ENCODE measurements at regions not wholly inside any gene's neighbourhood (a gene's known extent, or its start where the extent isn't known, plus 50 kb on each side); places are given as distances from the start of the nearest gene placed in this dataset.

DNA sequence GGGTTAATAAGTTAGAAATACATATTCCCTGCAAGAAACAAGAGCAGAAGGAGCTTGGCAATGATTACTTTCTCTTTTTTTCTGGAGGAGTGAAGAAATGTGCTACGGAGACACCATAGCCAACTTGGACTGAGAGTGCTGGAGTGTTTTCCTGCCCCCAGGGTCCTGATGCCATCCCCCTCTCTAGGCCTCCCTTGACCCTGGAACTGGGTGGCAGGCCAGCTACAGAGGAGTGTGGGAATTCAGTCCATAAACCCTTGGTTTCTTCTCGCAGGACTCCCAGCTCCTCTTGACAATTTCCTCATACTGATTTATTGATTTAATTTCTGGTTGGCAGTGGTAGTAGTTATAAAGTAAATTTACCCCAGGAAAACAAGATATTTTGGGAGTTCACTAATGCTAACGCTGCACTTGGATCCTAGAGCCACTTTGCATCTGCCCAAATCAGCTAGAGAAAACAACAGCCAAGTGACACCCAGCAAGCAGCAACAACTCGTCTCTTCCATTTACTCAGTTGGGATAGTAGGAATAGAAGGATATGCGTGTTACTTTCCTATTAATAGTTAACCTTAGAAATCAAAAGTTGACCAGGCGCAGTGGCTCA lies 76.4 kb upstream of the CELF2 start:
- no peak for DNase-seq (ENCODE audit: low read depth)

DNA sequence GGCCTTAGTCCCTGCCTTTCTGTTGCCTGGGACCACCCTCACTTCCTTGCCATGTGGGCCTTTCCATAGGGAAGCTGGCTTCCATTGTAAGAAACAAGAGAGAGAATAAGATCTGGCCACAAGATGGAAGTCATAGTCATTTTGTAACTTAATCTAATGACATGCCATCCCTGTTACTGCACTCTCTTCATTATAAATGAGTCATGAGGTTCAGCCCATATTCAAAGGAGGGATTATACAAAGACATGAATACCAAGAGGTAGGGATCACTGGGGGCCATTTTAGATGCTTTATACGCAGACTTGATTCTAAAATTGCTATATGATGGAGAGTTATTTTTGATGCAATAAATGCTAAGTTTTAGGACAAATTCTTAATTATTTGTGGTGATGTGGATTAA lies 75.2 kb upstream of the CELF2 start:
- DNase-seq (ENCODE audit: low read depth), result no peak

DNA sequence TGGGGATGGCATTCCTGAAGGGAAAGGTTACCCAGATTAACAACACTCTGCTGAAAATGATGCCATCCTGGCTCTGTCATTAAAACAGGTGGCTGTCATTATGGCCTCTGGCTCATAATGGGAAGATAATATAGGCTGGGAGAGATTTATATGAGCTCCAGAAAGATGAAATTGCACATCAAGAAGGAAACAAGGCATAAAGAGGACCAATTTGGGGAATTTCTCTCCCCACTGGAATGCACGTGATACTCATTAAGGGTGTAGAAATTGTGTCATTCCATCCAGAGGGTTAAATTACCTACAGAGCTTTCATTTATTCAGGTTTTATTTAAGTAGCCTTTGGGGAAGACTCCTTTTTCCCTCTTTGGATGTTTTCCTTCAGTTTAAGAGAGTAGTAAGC lies 71.6 kb upstream of the CELF2 start:
- DNase-seq (ENCODE audit: low read depth), result no peak

DNA sequence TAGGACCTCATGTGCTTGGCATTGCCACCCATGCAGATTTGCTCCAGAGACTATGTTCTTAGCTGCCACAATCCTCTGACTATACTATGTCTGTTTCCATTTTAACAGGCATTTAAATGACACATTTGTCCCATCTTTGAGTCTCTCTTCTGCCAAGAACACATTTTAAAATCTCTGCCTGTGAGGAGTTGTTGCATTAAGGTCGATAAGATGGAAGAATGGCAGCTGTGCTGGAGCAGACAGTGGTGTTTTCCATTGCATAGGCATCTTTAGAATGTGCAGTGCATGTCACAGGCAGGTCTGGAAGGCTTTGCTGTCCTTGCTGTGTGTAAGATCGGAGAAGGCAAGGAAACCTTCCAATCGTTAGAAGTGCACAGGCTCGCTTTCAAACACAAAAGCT lies 70.9 kb upstream of the CELF2 start:
- DNase-seq (ENCODE audit: low read depth), result no peak

DNA sequence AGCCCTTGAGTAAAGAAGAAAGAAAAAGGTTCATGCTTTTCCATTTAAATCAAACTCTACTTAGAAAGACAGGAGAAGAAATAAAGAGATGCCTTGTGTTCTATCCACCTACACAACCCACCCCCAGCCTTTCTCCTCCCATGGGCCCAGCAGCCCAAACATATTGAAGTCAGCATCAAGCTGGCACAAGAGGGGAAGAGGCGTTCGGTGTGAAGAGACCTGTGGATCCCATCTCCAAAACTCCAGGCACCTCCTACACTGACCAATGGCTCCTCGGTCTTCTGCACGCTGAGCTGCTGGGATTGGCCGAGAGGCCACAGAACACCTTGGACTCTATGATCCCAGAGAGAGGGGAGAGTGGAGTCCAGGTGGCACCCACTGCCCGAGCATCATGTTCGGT lies 66.0 kb upstream of the CELF2 start:
- DNase-seq (ENCODE audit: low read depth), result no peak

DNA sequence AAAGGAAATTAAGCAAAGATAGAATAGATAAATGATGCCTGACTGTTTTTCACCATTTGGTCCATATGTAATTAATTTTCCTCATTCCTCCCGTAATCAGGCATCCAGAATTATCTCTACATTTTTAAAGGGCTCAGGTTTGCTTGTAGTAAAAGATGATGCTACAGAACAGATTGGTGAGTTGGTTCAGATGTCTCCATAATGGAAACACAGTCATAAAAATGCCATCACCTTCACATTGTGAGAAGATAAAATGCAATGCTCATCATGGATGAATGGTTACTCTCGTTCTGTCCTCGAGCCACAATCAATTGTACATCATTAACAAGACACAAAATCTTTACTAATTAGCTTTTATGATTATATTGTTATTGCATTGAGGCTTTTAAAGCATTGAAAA lies 64.9 kb upstream of the CELF2 start:
- no peak for DNase-seq (ENCODE audit: low read depth)

DNA sequence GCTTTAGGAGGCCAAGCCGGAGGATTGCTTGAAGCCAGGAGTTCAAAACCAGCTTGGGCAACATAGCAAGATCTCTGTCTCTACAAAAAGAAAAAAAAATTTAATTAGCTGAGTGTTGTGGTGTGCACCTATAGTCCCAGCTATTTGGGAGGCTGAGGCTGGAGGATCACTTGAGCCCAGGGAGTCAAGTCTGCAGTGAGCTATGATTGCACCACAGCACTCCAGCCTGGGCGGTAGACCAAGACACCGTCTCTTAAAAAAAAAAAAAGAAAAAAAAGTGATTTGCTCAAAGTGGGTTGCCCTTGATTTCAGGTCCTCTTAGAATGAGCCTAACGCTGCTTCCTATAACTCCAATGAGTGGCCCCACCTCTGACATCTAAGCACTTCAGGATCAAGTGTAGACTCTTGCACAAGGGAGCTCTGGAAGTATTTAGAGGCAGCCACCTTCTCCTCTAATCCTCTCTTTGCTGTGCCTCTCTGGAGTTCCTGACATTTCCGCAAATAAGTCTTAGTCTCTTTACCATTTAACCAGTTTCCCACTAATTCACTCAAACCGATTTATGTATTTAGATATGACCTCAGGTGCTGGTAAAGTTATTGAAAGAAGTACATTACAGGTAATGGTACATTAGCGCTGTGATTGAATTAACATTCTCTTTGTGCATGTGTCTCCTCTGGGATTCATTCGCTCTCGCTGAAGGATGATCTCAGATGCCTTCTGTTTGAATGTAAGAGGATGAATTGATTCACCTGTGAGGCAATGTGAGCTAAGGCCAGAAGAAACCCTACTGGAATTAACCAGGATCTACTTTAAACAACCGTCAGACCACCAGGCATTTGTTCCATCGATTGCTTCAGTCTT lies 60.8 kb upstream of the CELF2 start:
- no peak for DNase-seq (ENCODE audit: low read depth)

DNA sequence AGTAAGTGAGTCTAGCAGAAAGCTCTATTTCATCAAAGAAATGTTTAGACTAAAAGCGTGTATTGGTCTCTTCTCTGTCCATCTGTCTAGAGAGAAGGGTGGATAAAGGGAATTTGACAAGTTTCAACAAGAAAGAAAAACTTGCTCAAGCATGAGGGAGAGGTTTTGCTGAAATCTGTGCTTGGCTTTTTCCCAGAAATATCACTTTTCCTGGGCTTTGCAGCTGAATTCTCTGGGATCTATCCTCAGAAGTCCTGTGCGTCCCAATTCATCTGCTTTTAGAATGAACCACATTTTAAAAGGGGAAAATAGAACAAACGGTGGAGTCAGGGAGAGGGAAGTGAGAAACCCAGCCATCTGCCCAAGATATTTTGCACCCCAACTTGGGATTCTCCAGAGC lies 59.6 kb upstream of the CELF2 start:
- DNase-seq (ENCODE audit: low read depth), result no peak

DNA sequence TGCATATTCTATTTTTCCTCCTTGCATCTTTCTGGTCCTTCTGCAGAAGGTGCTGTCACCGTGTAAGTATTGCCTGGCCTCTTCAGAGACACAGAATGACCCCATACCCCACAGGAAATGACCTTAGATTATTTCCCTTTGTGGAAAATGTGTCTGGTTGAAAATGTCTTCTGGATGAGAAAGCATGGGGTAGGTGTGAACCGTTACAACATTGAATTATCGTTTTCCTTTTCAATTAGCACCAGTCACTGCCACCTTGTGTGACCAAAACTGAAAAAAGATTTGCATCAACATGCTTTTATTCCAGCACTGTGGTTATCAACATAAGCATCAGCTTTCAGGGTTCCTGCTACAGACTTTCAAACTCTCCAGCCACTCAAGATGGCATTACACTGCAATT lies 58.0 kb upstream of the CELF2 start:
- no peak for DNase-seq (ENCODE audit: low read depth)

DNA sequence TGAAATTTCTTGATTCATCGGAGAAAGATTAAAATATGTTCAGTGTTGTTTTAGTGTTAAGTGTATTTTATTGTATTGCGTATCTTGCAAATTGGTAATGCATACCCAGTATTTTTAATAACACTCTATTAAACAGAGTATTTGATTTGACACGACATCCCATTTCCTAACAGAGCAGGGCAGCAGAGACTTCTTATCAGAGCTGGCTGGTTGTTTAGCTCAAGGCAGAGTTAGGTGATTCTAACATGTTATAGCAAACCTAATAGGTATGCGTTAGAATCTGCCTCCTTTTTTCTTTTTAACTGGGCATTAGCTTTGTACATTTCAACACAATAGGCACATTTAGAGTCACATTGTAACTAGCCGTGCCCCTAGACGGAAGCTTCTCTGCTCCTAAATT lies 57.1 kb upstream of the CELF2 start:
- no peak for DNase-seq (ENCODE audit: low read depth)

DNA sequence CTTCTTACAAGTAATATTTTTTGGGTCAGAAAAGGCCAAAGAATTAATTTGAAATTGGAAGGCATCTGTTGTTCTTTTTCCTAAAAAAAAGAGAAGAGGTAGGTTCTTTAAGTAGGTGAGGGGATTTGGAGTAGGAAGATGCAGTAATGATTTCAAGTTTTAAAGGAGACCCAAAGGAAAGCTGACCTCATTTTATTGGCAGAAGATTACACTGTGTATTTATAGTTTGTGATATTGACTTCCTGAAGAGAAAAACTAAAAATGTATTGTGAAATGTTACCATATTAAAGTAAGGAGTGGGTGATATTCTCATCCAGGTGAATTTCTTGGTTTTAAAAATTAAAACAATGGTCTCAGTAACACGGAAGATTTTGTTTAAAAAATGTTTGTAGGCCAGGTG lies 56.6 kb upstream of the CELF2 start:
- DNase-seq (ENCODE audit: low read depth), result no peak

DNA sequence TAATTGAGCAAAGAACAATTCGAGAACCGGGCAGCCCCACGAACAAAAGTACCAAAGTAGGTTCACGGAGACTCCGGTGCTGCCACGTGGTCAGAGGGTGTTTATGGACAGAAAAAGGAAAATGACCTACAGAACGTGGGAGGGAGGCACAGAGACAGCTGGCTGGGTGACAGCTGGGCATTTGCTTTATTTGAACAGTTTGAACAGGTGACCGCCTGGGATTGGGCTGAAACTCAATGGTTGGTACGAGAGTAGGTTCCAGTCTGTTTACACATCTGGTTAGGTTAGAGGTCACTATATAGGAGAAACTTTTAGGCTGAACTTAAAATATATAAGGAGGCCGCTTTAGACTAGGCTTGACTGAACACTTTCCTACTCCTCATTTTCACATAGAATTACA lies 50.6 kb upstream of the CELF2 start:
- no peak for DNase-seq (ENCODE audit: low read depth)

DNA sequence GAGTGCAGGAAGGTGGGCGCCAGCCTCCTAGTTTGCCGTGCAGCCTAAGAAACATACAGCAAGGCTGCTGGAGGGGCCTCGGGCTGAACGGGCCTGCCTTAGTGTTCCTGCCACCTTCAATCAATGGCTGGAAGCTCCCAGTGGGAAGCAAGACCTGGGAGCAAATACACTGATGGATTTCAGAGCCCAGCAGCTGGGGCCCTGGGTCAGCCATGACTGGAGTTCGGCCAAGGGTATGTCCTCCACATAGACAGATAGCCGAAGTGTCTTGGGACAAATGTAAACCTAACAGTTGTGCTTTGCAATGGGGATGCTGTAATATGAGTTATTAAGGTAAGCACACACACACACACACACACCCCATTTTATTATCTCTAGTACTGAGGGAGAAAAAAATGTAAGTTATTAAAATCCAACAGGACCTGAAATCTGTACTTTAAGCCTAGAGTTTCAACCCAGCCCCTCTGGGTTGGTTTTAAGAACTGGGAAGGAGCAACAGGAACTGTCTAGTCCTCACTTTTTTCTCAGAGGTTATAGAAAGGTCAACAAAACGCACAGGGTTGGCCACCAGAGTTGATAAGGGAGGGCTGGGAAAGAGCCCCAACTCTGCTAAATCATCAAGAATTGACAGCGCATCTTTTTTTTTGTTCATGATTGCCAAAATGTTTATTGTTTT lies 50.0 kb upstream of the CELF2 start:
- no peak for DNase-seq (ENCODE audit: low read depth)

Data from Daoy (cell line).